ENCODE measurements at regions not wholly inside any gene's neighbourhood (a gene's known extent, or its start where the extent isn't known, plus 50 kb on each side); places are given as distances from the start of the nearest gene placed in this dataset.

- TF ChIP-seq CBX2 (IDR thresholded peaks at IDR 0.05; ENCODE audit: borderline replicate concordance, low read depth) (no peak), CTCF (IDR thresholded peaks at IDR 0.05) (no peak), KDM5A (IDR thresholded peaks at IDR 0.05) (no peak), SMC3 (IDR thresholded peaks at IDR 0.05) (no peak), PHF8 (IDR thresholded peaks at IDR 0.05; ENCODE audit: borderline replicate concordance, low read depth) (no peak), HDAC2 (IDR thresholded peaks at IDR 0.05) (no peak), NPAS2 (CRISPR knock-in tag; IDR thresholded peaks at IDR 0.05; ENCODE audit: borderline replicate concordance) (no peak), EP300 (IDR thresholded peaks at IDR 0.05) (no peak), MYC (IDR thresholded peaks at IDR 0.05; ENCODE audit: borderline replicate concordance, low read length) (no peak), MAFK (IDR thresholded peaks at IDR 0.05; ENCODE audit: partially characterized antibody) (no peak), ESRRA (IDR thresholded peaks at IDR 0.05; ENCODE audit: borderline replicate concordance, low read length) (no peak), FOXS1 (CRISPR knock-in tag; IDR thresholded peaks at IDR 0.05) (no peak), POLR2A (IDR thresholded peaks at IDR 0.05; ENCODE audit: low read length) (no peak)
Measured at GRCh38 chr15:35281515-35281914, 196.4 kb upstream of the NANOGP8 start.
